SU-DHL-6 (cell line): ENCODE measurements at regions not wholly inside any gene's neighbourhood (a gene's known extent, or its start where the extent isn't known, plus 50 kb on each side); places are given as distances from the start of the nearest gene placed in this dataset.
"Not testable (repeated sequence)": the region's sequence is repeated elsewhere in the genome, so short reads cannot be mapped to it uniquely, and the experiment has no call there.

Source experiments
- H2AFZ ChIP-seq: fragments of 200-600 bp; sonication (generic); 2 replicates; pipeline ENCODE4 v1.6.1; 2014; ENCODE audit warnings: low read depth, mild to moderate bottlenecking, moderate library complexity, mixed read lengths, antibody characterized with exemption, low read length; ENCODE audit not compliant: severe bottlenecking
- H3F3A ChIP-seq: fragments of 200-600 bp; shearing (Covaris generic); 2 replicates; pipeline ENCODE4 v1.6.0; 2016; ENCODE audit warnings: antibody characterized with exemption, mild to moderate bottlenecking; ENCODE audit not compliant: insufficient read depth
- H3K27ac ChIP-seq: fragments of 200-600 bp; sonication (generic); 2 replicates; pipeline ENCODE4 v1.5.1; 2016; ENCODE audit warnings: low read depth, mild to moderate bottlenecking, low read length, moderate library complexity, mixed read lengths
- H3K27me3 ChIP-seq: fragments of 200-600 bp; sonication (generic), shearing (Covaris generic); 2 replicates; pipeline ENCODE4 v1.6.0; 2014; ENCODE audit warnings: mild to moderate bottlenecking, low read length
- H3K36me3 ChIP-seq: fragments of 200-600 bp; sonication (generic); 2 replicates; pipeline ENCODE4 v1.6.1; 2014; ENCODE audit warnings: mild to moderate bottlenecking, low read length, mixed read lengths
- H3K4me2 ChIP-seq: fragments of 300-600, 200-600 bp; shearing (Covaris generic), sonication (generic); 2 replicates; pipeline ENCODE4 v1.6.0; 2014; ENCODE audit warnings: low read length, low read depth, mild to moderate bottlenecking; ENCODE audit not compliant: poor library complexity, severe bottlenecking
- H3K4me3 ChIP-seq: fragments of 200-600 bp; sonication (generic); 2 replicates; pipeline ENCODE4 v1.5.1; 2014; ENCODE audit warnings: antibody characterized with exemption, low read length, mild to moderate bottlenecking, mixed read lengths; ENCODE audit not compliant: insufficient read depth, poor library complexity, severe bottlenecking
- H3K79me2 ChIP-seq: fragments of 200-600 bp; sonication (generic); 2 replicates; pipeline ENCODE4 v1.6.1; 2014; ENCODE audit warnings: mild to moderate bottlenecking, low read length, moderate library complexity; ENCODE audit not compliant: insufficient read depth
- H3K9ac ChIP-seq: fragments of 200-600 bp; sonication (generic); 2 replicates; pipeline ENCODE4 v1.7.0; 2014; ENCODE audit warnings: mild to moderate bottlenecking, low read length
- H3K9me2 ChIP-seq: fragments of 200-600 bp; sonication (generic); replicated peaks from 2 replicates; pipeline ENCODE4 v1.6.1; 2014; ENCODE audit warnings: low read length; ENCODE audit not compliant: insufficient read depth
- H3K9me3 ChIP-seq: fragments of 200-600 bp; sonication (generic); 2 replicates; pipeline ENCODE4 v1.6.1; 2014; ENCODE audit warnings: low read length, mixed read lengths; ENCODE audit not compliant: insufficient read depth
- H4K20me1 ChIP-seq: fragments of 200-600 bp; sonication (generic); 2 replicates; pipeline ENCODE4 v1.6.1; 2014; ENCODE audit warnings: low read depth, mild to moderate bottlenecking, antibody characterized with exemption, low read length, moderate library complexity, mixed read lengths
- CTCF ChIP-seq: fragments of 200-600 bp; sonication (generic); IDR thresholded peaks from one replicate; pipeline ENCODE4 v1.5.1; 2017; ENCODE audit warnings: antibody characterized with exemption, mild to moderate bottlenecking, low read length, moderate library complexity; ENCODE audit not compliant: insufficient read depth, poor library complexity, severe bottlenecking
- EZH2phosphoT487 ChIP-seq: fragments of 200-600 bp; sonication (generic), shearing (Covaris generic); conservative IDR thresholded peaks from 2 replicates; pipeline ENCODE4 v1.6.1; 2018; ENCODE audit warnings: mild to moderate bottlenecking, antibody characterized with exemption, low read length, moderate library complexity, mixed read lengths

GRCh38 chr4:28109801-28110200 lies 1249.2 kb downstream of the STIM2 start:
- Histone ChIP-seq H2AFZ (no peak overlapping the region), H3K4me3 (no peak overlapping the region)

GRCh38 chr4:28112691-28113335 lies 1252.2 kb downstream of the STIM2 start:
- H3K36me3 ChIP-seq, H3K27me3 ChIP-seq, H3K9ac ChIP-seq, H3F3A ChIP-seq, H3K27ac ChIP-seq, H3K9me3 ChIP-seq, H3K4me2 ChIP-seq, H3K4me3 ChIP-seq, H4K20me1 ChIP-seq, H3K9me2 ChIP-seq, H3K79me2 ChIP-seq, H2AFZ ChIP-seq: not testable (repeated sequence)

More at GRCh38 chr4:28109801-28110200, 1249.2 kb downstream of the STIM2 start:
- H3K4me2 ChIP-seq, result no peak overlapping the region
- no peaks in the 10 kb centered on the region for H3K36me3 ChIP-seq
- no peaks in the 10 kb centered on the region for H3F3A ChIP-seq
- no peaks in the 10 kb centered on the region for H3K79me2 ChIP-seq
- TF ChIP-seq EZH2phosphoT487, result no peak
- TF ChIP-seq CTCF, result no peak
- H3K27me3 ChIP-seq, result no peaks in the 10 kb centered on the region
- H3K9ac ChIP-seq, result no peak overlapping the region
- H3K9me3 ChIP-seq, result no peaks in the 10 kb centered on the region
- no peak overlapping the region for H3K27ac ChIP-seq
- no peaks in the 10 kb centered on the region for H3K9me2 ChIP-seq
- H4K20me1 ChIP-seq, result no peaks in the 10 kb centered on the region

GRCh38 chr4:28113586-28113985 lies 1252.9 kb downstream of the STIM2 start:
- not testable (repeated sequence) for H3F3A ChIP-seq, H3K27ac ChIP-seq, H3K4me2 ChIP-seq, H3K9me3 ChIP-seq, H2AFZ ChIP-seq, H4K20me1 ChIP-seq, H3K27me3 ChIP-seq, H3K4me3 ChIP-seq, H3K36me3 ChIP-seq, H3K79me2 ChIP-seq, H3K9ac ChIP-seq, H3K9me2 ChIP-seq

- H4K20me1 ChIP-seq, H2AFZ ChIP-seq, H3K4me2 ChIP-seq, H3K36me3 ChIP-seq, H3K27me3 ChIP-seq, H3K27ac ChIP-seq, H3K79me2 ChIP-seq, H3K9me3 ChIP-seq, H3F3A ChIP-seq, H3K4me3 ChIP-seq, H3K9me2 ChIP-seq, H3K9ac ChIP-seq: not testable (repeated sequence)
Observed at GRCh38 chr4:28116526-28117083, 1256.0 kb downstream of the STIM2 start.

GRCh38 chr4:28117084-28117682 lies 1256.5 kb downstream of the STIM2 start:
- Histone ChIP-seq H3K4me3 (no peak overlapping the region), H3K9me3 (no peaks in the 10 kb centered on the region), H4K20me1 (no peaks in the 10 kb centered on the region), H3K27ac (no peak overlapping the region), H2AFZ (no peak overlapping the region), H3K79me2 (no peaks in the 10 kb centered on the region), H3K4me2 (no peak overlapping the region), H3K9me2 (no peaks in the 10 kb centered on the region), H3K36me3 (no peaks in the 10 kb centered on the region), H3K9ac (no peak overlapping the region), H3F3A (no peaks in the 10 kb centered on the region), H3K27me3 (no peaks in the 10 kb centered on the region)
- TF ChIP-seq EZH2phosphoT487 (no peak), CTCF (no peak)
